ENCODE measurements at regions not wholly inside any gene's neighbourhood (a gene's known extent, or its start where the extent isn't known, plus 50 kb on each side); places are given as distances from the start of the nearest gene placed in this dataset.
"Not testable (repeated sequence)": the region's sequence is repeated elsewhere in the genome, so short reads cannot be mapped to it uniquely, and the experiment has no call there.

- no peak for DNase-seq (ENCODE audit: low read depth, low spot score)
- in situ Hi-C loops (cut with HindIII; ENCODE audit: low pct_unique_long_range_greater_than_20kb, low sequenced_read_pairs): no loop called here
Observed at GRCh38 chr2:239600001-239600593, 199.3 kb upstream of the HDAC4 start.

GRCh38 chr2:239599299-239599698, 198.5 kb upstream of the HDAC4 start:
- no peak for DNase-seq (ENCODE audit: low read depth, low spot score)
- in situ Hi-C loops (cut with HindIII; ENCODE audit: low pct_unique_long_range_greater_than_20kb, low sequenced_read_pairs): no loop called here

- in situ Hi-C loops (cut with HindIII; ENCODE audit: low pct_unique_long_range_greater_than_20kb, low sequenced_read_pairs): no loop called here
- DNase-seq (ENCODE audit: low read depth, low spot score): no peak
Observed at GRCh38 chr2:239598732-239599090, 197.9 kb upstream of the HDAC4 start.

GRCh38 chr2:239598011-239598731, 197.4 kb upstream of the HDAC4 start:
- DNase-seq (ENCODE audit: low read depth, low spot score): no peak
- in situ Hi-C loops (cut with HindIII; ENCODE audit: low pct_unique_long_range_greater_than_20kb, low sequenced_read_pairs): no loop called here

GRCh38 chr2:239597216-239597615, 196.4 kb upstream of the HDAC4 start:
- no peak for DNase-seq (ENCODE audit: low read depth, low spot score)
- in situ Hi-C loops (cut with HindIII; ENCODE audit: low pct_unique_long_range_greater_than_20kb, low sequenced_read_pairs): no loop called here

GRCh38 chr2:239596792-239597191, 196.0 kb upstream of the HDAC4 start:
- in situ Hi-C loops (cut with HindIII; ENCODE audit: low pct_unique_long_range_greater_than_20kb, low sequenced_read_pairs): no loop called here
- DNase-seq (ENCODE audit: low read depth, low spot score): no peak

- in situ Hi-C loops (cut with HindIII; ENCODE audit: low pct_unique_long_range_greater_than_20kb, low sequenced_read_pairs): no loop called here
- no peak for DNase-seq (ENCODE audit: low read depth, low spot score)
Observed at GRCh38 chr2:239596253-239596652, 195.4 kb upstream of the HDAC4 start.

GRCh38 chr2:239595726-239596125, 194.9 kb upstream of the HDAC4 start:
- DNase-seq (ENCODE audit: low read depth, low spot score): no peak
- in situ Hi-C loops (cut with HindIII; ENCODE audit: low pct_unique_long_range_greater_than_20kb, low sequenced_read_pairs): no loop called here

GRCh38 chr2:239594772-239595608, 194.2 kb upstream of the HDAC4 start:
- no peak for DNase-seq (ENCODE audit: low read depth, low spot score)
- in situ Hi-C loops (cut with HindIII; ENCODE audit: low pct_unique_long_range_greater_than_20kb, low sequenced_read_pairs): no loop called here

- in situ Hi-C loops (cut with HindIII; ENCODE audit: low pct_unique_long_range_greater_than_20kb, low sequenced_read_pairs): no loop called here
- DNase-seq (ENCODE audit: low read depth, low spot score): no peak
Observed at GRCh38 chr2:239594019-239594771, 193.4 kb upstream of the HDAC4 start.

GRCh38 chr2:239593455-239593854, 192.6 kb upstream of the HDAC4 start:
- DNase-seq (ENCODE audit: low read depth, low spot score): no peak
- in situ Hi-C loops (cut with HindIII; ENCODE audit: low pct_unique_long_range_greater_than_20kb, low sequenced_read_pairs): no loop called here

GRCh38 chr2:239592629-239593290, 191.9 kb upstream of the HDAC4 start:
- DNase-seq (ENCODE audit: low read depth, low spot score); in situ Hi-C loops (cut with HindIII; ENCODE audit: low pct_unique_long_range_greater_than_20kb, low sequenced_read_pairs): not testable (repeated sequence)

GRCh38 chr2:239590995-239591915, 190.4 kb upstream of the HDAC4 start:
- no peak for DNase-seq (ENCODE audit: low read depth, low spot score)
- in situ Hi-C loops (cut with HindIII; ENCODE audit: low pct_unique_long_range_greater_than_20kb, low sequenced_read_pairs): no loop called here

- no peak for DNase-seq (ENCODE audit: low read depth, low spot score)
- in situ Hi-C loops (cut with HindIII; ENCODE audit: low pct_unique_long_range_greater_than_20kb, low sequenced_read_pairs): no loop called here
Observed at GRCh38 chr2:239590276-239590675, 189.5 kb upstream of the HDAC4 start.

GRCh38 chr2:239589833-239590232, 189.0 kb upstream of the HDAC4 start:
- in situ Hi-C loops (cut with HindIII; ENCODE audit: low pct_unique_long_range_greater_than_20kb, low sequenced_read_pairs): no loop called here
- no peak for DNase-seq (ENCODE audit: low read depth, low spot score)

GRCh38 chr2:239589270-239589825, 188.5 kb upstream of the HDAC4 start:
- in situ Hi-C loops (cut with HindIII; ENCODE audit: low pct_unique_long_range_greater_than_20kb, low sequenced_read_pairs): no loop called here
- DNase-seq (ENCODE audit: low read depth, low spot score): no peak

All from SK-MEL-5 (cell line).